IPS DF 4.7 (cell line): ENCODE measurements at regions not wholly inside any gene's neighbourhood (a gene's known extent, or its start where the extent isn't known, plus 50 kb on each side); places are given as distances from the start of the nearest gene placed in this dataset.
"Not testable (repeated sequence)": the region's sequence is repeated elsewhere in the genome, so short reads cannot be mapped to it uniquely, and the experiment has no call there.

Source experiments
- DNase-seq: peaks from one replicate; pipeline ENCODE4 v3.0.0-alpha.2; 2013; ENCODE audit warnings: low spot score; ENCODE audit errors: extremely low read depth

DNA sequence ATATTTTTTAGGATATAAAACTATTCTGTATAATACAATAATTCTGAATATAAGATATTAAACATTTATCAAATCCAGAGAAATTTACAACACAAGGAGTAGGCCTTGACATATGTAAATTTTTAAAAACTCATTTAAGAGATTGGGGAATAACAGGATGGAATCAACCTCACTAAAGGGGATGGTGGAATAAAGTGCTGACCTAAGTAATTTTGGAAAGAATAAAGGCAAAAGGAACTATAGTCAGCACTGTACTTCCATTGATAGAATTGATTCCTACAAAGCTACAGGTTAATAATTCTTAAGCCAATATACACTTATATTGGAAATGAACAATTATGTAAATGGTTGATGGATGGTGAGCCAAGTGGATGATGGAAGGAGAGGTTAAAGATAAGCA lies 549.3 kb downstream of the TBL1XR1 start:
- DNase-seq, result no peak

DNA sequence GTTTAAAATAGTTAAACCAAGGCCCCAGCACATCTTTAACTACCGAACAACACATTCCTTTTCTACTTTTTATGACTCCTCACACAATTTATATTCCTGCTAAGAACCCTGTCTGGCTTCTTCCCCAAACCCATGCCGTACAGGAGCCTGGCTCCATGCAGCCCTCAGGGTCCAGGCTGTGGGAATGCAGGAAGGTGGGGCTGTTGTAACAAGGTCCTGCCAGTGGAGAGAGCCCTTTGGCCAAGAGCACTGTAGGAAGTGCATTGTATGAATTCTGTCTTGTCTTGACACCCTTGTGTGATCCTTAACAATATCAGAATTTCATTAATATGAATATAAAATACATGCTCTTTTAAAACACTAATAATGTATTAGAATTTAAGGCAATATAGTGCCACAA lies 563.8 kb downstream of the TBL1XR1 start:
- no peak for DNase-seq

- DNase-seq, result no peak
Measured at GRCh38 chr3:176632925-176633324, 564.4 kb downstream of the TBL1XR1 start.

GRCh38 chr3:176631165-176631564 lies 566.1 kb downstream of the TBL1XR1 start:
- no peak for DNase-seq

DNA sequence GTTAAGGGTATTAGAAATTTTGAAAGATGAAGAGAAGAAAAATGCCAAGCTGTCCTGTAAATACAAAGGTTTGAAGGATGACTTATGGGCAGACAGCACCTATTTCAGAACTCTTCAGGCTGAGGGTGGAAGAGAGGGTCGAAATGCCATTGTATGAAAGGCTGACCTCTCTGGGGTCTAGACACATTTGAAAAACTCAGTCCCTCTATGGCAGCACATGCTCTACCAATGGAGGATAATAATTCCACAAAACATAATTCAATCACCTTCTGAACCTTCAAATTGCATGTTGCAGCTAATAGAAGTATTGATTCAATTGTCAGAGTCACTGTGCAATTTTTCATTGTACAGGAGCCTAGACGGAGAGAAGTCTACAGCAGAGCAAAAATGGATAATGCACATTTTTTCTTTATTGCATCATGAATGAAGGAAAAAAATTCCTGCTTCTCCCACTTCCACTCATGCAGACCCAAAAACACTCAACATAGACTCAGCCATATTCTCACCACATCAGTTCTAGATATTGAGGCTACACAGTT lies 569.1 kb downstream of the TBL1XR1 start:
- DNase-seq, result no peak

- DNase-seq, result no peak
Measured at GRCh38 chr3:176623468-176624150, 573.7 kb downstream of the TBL1XR1 start.

DNA sequence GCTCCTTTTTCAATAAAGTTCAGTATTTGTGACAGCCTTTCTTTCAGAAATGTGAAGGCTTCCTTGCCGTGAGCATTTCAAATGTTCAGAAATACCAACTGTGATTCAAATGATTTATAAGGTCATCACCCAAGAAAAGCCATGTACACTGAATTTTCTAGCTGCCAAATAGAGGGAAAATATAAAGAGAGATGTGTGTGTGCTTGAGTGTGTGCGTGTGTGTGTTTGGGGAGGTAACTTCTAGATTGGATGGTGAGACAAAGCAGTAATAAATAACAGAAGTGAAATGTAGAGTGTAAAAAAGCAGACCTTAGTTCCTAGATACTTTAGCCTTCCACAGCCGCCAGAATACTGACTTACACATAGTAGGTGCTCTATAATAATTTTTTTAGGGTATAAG lies 577.4 kb downstream of the TBL1XR1 start:
- no peak for DNase-seq

GRCh38 chr3:176615826-176616225 lies 581.5 kb downstream of the TBL1XR1 start:
- no peak for DNase-seq

- DNase-seq, result no peak
Measured at GRCh38 chr3:176611703-176612102, 585.6 kb downstream of the TBL1XR1 start.

DNA sequence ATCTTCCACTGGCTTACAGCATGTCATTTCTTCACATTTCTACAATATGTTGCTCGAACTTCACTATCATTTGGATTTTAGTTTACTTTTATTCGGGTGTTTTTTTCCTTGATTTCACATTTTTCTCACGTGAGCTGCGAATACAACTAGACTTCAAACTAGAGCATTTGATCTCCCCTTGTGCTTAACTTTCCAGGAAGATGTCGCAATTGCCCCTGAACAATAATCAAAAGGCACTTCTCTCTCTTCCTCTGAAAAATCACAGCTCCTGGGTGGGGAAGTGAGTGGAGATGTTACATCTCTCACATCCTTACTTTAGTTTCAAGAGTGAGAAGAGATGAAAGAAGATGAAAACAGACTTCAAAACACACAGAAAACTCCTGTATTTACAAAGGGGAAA lies 587.9 kb downstream of the TBL1XR1 start:
- no peak for DNase-seq

GRCh38 chr3:176605553-176605952 lies 591.7 kb downstream of the TBL1XR1 start:
- not testable (repeated sequence) for DNase-seq

GRCh38 chr3:176595307-176595706 lies 602.0 kb downstream of the TBL1XR1 start:
- DNase-seq, result no peak

DNA sequence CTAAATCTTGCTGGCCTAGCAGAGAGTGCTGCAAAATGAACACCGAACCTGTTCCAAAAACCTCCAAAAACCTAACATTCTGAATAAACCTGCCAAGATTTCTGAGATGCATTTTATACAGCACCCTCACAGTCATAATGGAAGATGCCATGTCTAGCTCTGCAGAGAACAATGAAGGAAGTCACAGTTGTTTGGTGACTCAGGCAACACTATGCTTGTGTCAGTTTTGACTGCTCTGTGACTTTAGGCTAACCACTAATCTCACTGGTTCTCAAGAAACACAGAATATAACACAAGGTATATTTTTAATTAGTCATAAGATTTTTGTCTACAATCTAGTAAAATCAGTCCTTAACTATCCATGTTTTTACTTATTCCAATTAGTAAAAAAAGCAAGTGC lies 606.6 kb downstream of the TBL1XR1 start:
- no peak for DNase-seq

GRCh38 chr3:176587089-176587488 lies 610.2 kb downstream of the TBL1XR1 start:
- DNase-seq, result no peak

DNA sequence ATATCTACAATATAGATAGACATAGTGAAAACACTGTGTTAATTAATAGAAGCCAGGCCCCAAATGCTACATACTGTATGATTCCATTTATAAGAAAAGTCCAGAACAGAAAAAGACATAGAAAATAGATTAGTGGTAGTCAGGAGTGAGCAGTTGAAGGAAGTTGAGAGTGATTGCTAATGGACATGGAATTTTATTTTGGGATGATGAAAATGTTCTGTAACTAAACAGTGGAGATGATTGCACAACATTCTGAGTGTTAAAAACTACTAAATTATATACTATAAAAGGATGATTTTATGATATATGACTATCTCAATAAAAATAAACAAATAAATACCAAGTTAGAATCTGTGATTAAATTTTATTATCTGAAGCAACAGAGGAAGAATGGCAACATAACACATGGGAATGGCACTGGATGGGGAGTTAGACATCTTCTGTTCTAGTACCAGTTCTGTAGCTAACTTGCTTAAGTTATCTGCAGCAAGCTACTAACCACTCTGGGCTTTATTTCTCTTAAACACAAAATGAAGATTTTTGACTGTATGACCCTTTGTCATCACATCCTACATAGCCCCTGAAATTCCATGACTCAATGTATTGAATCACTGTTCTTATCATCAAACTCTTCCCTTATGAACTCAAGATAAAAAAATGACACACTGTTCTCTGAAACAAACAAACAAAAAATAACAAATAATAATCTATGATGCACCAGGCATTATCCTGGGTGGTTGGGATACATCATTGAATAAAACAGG lies 612.7 kb downstream of the TBL1XR1 start:
- no peak for DNase-seq

- no peak for DNase-seq
Measured at GRCh38 chr3:176583956-176584355, 613.3 kb downstream of the TBL1XR1 start.

- no peak for DNase-seq
Measured at GRCh38 chr3:176581589-176581988, 615.7 kb downstream of the TBL1XR1 start.

DNA sequence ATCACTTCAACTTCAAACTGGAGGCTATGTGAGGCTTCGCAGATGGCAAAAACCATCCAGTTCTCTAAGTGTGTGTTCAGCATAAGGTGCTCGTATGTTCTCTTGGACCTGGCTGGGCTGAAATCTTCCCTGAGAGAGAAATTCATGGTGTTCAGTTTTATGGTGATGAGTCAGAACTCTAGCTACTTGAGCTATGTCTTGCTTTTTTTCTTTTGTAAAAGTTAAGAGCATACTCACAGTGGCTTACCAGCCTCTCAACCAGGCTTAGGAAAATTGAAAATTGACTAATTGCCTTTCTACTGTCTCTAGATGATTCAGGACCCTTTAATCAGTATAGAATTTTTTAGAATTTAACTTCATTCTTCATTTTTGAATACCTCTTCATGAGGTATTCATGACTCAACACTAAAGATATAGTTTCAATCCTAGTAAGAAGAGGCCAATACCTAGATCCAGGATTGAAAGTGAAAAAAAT lies 617.5 kb downstream of the TBL1XR1 start:
- DNase-seq, result no peak

- no peak for DNase-seq
Measured at GRCh38 chr3:176578316-176578715, 619.0 kb downstream of the TBL1XR1 start.

- DNase-seq, result no peak
Measured at GRCh38 chr3:176577447-176577846, 619.8 kb downstream of the TBL1XR1 start.

DNA sequence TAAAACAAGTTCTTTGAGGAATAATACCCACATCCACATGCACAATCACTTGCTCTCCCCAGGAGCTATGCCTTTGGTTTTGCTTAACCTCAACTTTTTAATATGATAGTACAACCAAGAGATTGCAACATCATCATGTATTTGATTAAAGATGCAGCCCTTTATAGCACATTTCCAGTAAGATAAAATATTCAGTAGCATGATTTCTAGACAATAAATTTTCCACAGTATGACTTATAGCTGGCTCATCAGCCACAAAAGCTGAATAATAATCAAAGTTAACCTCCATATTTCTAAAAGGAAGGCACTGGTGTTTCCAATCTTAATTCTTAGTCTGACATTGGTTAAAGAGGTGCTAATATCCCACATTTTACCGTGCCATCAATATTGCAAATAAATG lies 622.5 kb downstream of the TBL1XR1 start:
- no peak for DNase-seq

DNA sequence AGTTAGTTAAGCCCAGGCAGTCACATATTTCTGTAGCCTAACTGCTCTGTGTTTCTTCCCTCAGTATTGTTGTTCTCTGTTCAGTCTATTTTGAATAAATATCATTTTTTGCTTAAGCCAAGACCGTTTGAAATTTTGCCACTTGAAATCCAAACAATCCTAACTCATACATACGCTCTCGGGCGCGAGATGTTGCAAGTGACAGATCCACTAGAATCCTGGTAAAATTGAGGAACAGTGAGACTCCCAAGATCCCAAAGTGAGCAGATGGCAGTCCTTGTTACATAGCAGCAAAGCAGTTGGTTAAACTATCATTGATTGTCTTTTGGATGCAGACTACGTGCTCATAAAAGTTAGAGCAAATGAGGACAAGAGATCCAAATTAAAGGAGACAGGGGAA lies 625.4 kb downstream of the TBL1XR1 start:
- DNase-seq, result no peak

GRCh38 chr3:176570992-176571391 lies 626.3 kb downstream of the TBL1XR1 start:
- no peak for DNase-seq
